ENCODE measurements at regions not wholly inside any gene's neighbourhood (a gene's known extent, or its start where the extent isn't known, plus 50 kb on each side); places are given as distances from the start of the nearest gene placed in this dataset.
"Not testable (repeated sequence)": the region's sequence is repeated elsewhere in the genome, so short reads cannot be mapped to it uniquely, and the experiment has no call there.

DNA sequence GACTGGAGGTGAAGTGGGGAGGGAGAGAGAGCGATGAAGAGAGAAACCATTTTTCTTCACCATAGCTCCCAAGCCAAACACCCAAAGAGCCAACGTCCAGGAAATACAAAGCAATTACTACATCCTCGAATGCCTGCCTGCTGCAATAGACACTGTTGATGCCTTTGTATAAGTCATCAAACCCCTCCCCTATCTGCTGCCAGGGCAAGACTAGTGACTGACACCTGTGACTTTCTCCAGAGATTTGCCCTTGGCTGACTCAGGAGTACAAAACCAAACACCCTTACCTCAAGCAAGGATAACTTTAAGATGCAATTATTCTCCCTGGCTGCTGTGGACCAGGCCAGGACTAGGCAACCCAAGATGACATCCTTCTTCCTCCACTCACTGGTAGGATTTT lies 81.8 kb upstream of the RASA1 start:
- DNase-seq (ENCODE audit: extremely low read depth in 1 of 2, low read depth in 1 of 2) = no peak

DNA sequence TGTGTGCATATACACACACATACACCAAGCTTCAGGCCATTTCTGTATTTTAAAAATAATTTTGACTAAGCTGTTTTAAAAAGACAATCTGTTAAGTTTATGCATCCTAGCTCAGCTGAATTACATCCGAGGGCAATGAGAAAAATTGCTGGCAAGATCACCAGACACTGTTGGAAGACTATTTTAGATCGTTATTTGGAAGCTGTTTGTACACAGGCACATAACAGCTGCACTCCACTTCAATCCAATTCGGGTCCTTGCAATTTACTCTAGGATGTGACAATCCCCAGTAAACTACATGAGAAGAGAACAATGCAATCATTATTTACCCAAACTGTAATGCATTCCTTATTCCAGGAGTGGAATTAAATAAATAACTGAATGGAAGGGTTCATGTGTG lies 79.3 kb upstream of the RASA1 start:
- DNase-seq (ENCODE audit: extremely low read depth in 1 of 2, low read depth in 1 of 2) = no peak

DNA sequence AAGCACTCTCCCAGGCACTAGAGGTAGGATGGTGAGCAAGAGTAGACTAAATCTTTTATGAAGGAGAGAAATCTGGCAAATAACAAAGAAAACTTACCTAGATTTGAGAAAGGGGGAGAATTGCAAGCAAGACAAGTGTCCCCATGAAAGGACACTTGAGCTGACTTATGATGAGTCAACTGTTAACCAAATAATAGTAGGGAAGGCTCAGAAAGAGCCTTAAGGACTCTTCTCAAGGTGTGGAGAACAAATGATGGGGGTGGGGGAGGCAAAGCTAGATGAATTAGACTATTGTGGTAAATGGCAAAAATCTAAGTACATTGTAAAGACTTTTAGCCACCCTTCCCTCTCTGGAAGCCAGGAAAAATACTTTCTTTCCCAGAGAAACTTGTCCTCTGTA lies 77.6 kb upstream of the RASA1 start:
- DNase-seq (ENCODE audit: extremely low read depth in 1 of 2, low read depth in 1 of 2) = no peak

DNA sequence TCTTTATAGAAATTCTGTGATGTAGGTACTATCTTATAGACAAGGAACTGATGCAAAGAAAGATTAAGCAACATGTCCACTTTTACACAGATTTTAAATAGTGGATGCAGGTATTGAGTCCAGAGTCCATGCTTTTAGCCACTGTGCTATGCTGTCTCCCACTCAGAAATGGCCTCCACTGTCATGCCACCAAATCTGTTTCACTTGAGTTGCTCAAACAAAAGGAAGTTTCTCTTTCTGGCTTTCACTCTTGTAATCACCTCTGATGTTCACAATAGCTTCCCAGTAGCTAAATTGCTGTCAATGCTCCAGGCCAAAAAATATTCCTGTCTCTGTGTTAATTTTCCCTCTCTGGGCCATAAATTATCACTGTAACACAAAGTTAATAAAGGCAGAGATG lies 77.0 kb upstream of the RASA1 start:
- no peak for DNase-seq (ENCODE audit: extremely low read depth in 1 of 2, low read depth in 1 of 2)

DNA sequence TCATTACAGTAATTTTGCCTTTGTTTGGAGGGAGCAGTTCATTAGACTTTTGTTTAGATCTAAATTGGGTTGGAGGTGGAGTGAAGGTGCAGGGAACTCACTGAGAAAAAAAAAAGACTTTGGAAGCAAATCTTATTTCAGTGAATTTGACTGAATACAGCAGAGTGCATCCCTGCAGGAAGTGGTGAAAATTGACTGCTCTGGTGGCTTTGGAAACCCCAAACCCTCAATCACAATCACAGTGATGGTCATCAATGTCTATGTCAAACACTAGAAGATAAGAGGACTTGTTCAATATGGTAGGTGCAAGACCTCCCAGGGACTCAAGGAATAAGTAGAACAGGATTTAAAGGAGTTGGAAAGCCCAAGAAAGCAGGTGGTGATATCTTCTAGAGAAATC lies 76.0 kb upstream of the RASA1 start:
- DNase-seq (ENCODE audit: extremely low read depth in 1 of 2, low read depth in 1 of 2) = no peak

DNA sequence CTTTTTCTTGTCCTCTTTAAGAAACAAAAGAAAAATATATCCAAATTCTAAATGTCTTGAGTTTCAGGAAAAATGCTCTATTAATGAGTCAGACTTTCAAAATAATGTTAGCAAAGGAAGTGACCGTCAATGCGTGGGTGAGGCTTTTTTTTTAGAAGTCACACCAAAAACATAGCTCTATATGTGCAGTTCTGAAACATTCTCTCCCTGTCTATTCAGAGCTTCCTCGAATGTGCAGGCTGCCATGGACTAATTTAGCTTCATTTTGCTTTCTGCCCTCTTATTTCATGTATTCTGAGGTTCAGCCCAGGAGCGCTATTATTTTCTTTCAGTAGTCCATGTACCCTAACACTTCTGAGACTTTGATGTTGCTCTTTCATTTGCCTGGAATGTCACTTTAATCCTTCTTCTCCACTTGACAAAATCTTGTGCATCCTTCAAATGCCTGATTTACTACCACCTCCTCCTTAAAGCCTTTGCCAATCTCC lies 72.5 kb upstream of the RASA1 start:
- no peak for DNase-seq (ENCODE audit: extremely low read depth in 1 of 2, low read depth in 1 of 2)

DNA sequence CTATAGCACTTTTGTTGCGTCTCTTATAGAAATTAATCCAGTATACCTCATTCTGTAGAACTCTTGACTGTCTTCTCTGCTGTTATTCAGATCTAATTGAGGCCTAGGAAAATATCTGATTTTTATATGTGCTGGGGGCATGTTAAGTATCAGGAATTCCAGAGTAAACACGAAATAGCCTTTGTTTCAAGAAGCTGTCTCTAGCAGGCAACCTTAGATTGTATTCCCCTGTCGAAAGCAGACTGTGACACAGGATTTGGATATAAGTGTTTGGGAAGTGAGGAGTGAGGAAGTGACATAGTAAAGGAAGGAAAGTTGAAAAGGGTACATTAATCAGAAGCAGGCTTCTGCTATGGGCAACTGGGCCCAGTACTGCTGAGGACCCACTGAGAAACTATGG lies 72.1 kb upstream of the RASA1 start:
- DNase-seq (ENCODE audit: extremely low read depth in 1 of 2, low read depth in 1 of 2) = no peak

DNA sequence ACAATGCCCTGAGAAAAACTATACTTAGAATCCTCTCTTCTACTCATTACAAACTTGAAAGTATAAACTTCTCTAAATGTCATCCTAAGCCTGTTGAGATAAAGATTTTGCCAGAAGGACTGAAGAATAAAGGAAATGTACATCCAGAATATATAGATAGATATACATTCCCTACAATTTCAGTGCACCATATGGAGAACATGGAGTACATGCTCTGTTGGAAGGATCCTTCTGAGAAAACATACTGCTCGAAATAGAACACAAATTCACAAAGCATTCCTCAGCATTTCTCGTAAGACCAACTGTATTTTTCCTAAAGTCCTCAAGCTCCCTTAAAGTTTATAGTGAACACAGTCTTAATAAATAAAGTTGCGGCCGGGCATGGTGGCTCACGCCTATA lies 69.7 kb upstream of the RASA1 start:
- DNase-seq (ENCODE audit: extremely low read depth in 1 of 2, low read depth in 1 of 2) = no peak

DNA sequence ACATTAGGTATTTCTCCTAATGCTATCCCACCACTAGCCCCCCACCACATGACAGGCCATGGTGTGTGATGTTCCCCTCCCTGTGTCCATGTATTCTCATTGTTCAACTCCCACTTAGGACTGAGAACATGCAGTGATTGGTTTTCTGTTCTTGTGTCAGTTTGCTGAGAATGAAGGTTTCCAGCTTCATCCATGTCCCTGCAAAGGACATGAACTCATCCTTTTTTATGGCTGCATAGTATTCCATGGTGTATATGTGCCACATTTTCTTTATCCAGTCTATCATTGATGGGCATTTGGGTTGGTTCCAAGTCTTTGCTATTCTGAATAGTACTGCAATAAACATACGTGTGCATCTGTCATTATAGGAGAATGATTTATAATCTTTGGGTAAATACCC lies 68.4 kb upstream of the RASA1 start:
- DNase-seq (ENCODE audit: extremely low read depth in 1 of 2, low read depth in 1 of 2) = not testable (repeated sequence)

DNA sequence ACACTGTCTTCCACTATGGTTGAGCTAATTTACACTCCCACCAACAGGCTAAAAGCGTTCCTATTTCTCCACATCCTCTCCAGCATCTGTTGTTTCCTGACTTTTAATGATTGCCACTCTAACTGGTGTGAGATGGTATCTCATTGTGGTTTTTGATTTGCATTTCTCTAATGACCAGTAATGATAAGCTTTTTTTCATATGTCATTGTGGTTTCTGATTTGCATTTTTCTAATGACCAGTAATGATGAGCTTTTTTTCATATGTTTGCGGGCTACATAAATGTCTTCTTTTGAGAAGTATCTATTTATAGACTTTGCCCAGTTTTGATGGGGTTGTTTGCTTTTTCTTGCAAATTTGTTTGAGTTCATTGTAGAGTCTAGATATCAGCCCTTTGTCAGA lies 68.0 kb upstream of the RASA1 start:
- not testable (repeated sequence) for DNase-seq (ENCODE audit: extremely low read depth in 1 of 2, low read depth in 1 of 2)

DNA sequence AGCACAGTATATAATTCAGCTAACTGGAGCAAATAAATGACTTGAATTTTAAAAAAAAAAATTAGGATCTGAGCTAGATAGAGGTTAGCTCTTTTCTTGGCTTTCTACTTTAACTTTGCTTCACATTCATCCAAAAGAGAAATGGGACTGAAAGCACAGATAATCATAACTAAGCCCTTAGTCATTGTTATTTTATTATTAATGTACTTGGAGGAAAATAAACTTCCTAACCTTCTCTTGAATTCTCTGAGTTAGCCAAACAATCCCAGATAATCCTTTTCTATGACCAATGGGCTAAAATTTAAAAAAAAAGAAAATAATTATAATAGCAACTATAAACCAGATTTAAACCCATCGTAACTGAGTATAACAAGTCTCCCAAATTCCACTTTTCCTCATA lies 57.6 kb upstream of the RASA1 start:
- DNase-seq (ENCODE audit: extremely low read depth in 1 of 2, low read depth in 1 of 2) = no peak

DNA sequence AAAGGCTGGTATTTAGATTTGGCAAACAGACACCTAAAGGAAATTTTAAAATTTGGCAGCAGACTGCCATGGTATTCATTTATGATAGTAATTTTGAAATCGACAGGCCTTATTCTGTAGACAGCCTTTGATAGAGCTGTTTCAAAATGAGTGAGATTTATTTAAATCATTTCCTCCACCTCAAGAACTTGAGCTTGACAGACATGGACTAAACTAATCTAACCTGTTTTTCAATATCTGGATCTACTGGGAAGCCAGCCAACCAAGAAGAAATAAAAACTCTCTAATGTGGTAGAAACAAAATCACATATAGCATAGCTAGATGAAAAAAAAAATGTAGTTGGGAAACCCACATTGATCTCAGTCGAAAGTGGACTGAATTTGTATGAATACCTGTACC lies 56.9 kb upstream of the RASA1 start:
- no peak for DNase-seq (ENCODE audit: extremely low read depth in 1 of 2, low read depth in 1 of 2)

DNA sequence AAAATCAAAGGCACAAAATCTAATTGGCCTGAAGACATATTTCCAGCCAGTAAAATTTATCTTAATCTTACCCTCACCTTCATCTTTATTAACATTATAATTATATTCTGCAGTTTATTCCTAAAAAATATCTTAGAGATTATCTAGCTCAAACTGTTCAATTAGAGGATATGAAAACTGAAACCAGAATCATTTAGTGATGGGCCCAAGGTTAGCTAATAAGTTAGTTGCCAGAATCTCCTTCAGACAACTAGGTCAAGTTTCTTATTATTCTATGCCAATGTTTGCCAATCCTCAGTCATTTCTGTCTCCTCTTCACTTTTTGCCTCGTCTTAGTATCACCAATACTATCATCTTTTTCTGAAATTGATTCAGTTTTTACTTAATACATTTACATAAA lies 56.0 kb upstream of the RASA1 start:
- DNase-seq (ENCODE audit: extremely low read depth in 1 of 2, low read depth in 1 of 2) = no peak

DNA sequence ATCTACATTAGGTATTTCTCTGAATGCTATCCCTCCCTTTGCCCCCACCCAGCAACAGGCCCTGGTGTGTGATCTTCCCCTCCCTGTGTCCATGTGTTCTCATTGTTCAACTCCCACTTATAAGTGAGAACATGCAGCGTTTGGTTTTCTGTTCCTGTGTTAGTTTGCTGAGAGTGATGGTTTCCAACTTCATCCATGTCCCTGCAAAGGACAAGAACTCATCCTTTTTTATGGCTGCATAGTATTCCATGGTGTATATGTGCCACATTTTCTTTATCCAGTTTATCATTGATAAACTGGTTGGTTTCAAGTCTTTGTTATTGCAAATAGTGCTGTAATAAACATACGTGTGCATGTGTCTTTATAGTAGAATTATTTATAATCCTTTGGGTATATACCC lies 55.5 kb upstream of the RASA1 start:
- DNase-seq (ENCODE audit: extremely low read depth in 1 of 2, low read depth in 1 of 2) = not testable (repeated sequence)

DNA sequence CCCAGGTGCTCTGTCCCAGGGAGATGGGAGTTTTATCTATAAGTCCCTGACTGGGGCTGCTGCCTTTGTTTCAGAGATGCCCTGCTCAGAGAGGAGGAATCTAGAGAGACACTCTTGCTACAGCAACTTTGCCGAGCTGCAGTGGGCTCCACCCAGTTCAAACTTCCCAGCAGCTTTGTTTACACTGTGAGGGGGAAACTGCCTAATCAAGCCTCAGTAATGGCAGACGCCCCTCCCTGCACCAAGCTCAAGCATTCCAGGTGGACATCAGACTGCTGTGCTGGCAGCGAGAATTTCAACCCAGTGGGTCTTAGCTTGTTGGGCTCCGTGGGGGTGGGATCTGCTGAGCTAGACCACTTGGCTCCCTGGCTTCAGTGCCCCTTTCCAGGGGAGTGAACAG lies 50.2 kb upstream of the RASA1 start:
- DNase-seq (ENCODE audit: extremely low read depth in 1 of 2, low read depth in 1 of 2) = not testable (repeated sequence)

Data from activated CD8-positive, alpha-beta memory T cell treated with anti-CD3 and anti-CD28 coated beads for 1 hour (primary cell).